ENCODE measurements at regions not wholly inside any gene's neighbourhood (a gene's known extent, or its start where the extent isn't known, plus 50 kb on each side); places are given as distances from the start of the nearest gene placed in this dataset.

DNA sequence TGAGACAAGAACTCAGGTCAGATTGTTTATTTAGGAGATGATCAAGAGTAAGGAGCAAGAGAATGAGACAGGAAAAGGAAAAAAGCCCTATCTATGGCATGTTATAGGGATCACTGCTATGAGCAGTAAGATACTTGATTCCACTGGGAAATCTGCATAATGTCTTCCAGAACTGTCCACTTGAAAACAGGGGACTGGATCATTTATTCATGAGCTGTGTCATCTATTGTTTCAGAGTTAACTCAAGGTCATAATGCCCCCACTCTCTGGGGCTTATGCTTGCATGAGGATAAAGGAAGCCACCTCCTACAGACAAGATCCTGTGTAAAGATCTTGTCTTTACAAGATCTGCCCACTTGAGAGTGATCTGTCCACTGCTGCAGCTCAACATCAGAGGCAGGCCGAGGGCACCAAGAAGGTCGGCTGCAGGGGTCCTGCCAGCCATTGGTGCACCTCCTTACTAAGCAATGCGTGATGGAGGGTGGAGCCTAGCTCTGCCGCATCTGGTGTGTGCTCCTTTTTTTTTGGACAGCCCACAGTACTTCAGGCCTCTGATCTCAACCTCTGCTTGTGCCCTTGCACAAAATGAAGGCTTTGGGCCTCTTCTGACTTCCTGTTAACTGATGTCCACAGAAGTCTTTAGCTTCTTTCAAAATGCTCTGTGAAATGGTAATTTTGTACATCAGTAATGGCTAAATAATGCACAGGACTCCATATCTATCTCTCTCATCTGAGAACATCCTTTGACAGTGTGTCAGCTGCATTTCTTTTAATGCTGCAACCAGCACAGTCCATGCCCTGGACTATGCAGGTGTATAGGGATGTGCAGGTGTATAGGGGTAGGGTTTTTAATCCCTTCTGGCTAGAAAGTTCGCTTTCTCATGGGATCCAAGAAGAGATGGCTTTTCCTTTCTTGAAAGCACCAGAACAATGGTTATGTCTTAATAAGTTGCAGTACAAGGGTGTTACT, 95.9 kb upstream of the TRPC3 start:
- H2BK15ac ChIP-seq (ENCODE audit: low read length): no peak overlapping the region
- peaks cover 0 to 3% (median 0%) of the 10 kb centered on the region in 4 experiments; a peak in 3 of 7 replicates for H3K4me1 ChIP-seq (replicated peaks in 1 of 4; ENCODE audit: control insufficient read depth in 3 of 4, insufficient read depth in 4 of 4, low read length in 3 of 4)
- H2BK120ac ChIP-seq (replicated peaks; ENCODE audit: low read depth, low read length): no peak overlapping the region
- H3K14ac ChIP-seq (ENCODE audit: insufficient read length): no peak overlapping the region
- H2AFZ ChIP-seq (ENCODE audit: low read length): no peak overlapping the region
- no peak overlapping the region for H3K23ac ChIP-seq (ENCODE audit: insufficient read length)
- no peak overlapping the region for H4K8ac ChIP-seq (ENCODE audit: extremely low read depth, insufficient read depth, low read length)
- H2BK20ac ChIP-seq (ENCODE audit: low read length): no peak overlapping the region
- no peak overlapping the region for H3K4me3 ChIP-seq (ENCODE audit: extremely low read depth in 1 of 4, insufficient read depth in 2 of 4, low read depth in 3 of 4, low read length in 4 of 4)
- TF ChIP-seq SRF (IDR thresholded peaks at IDR 0.05; ENCODE audit: low read depth, low read length) (no peak), HDAC6 (IDR thresholded peaks at IDR 0.05; ENCODE audit: low read depth, low read length) (no peak), SP2 (IDR thresholded peaks at IDR 0.05; ENCODE audit: low read length) (no peak), JUND (IDR thresholded peaks at IDR 0.05; ENCODE audit: low read length) (no peak), SP4 (IDR thresholded peaks at IDR 0.05; ENCODE audit: low read length) (no peak)
- no peak overlapping the region for H2BK5ac ChIP-seq (ENCODE audit: low read depth, low read length)
- H3K56ac ChIP-seq (replicated peaks; ENCODE audit: insufficient read length, low read depth, low read length): no peak overlapping the region
- no peaks in the 10 kb centered on the region for H3K27me3 ChIP-seq (replicated peaks in 1 of 4; ENCODE audit: control insufficient read depth in 3 of 4, extremely low read depth in 1 of 4, insufficient read depth in 3 of 4, low read length in 3 of 4)
- H3K27ac ChIP-seq (ENCODE audit: low read depth, low read length): no peak overlapping the region
- no peak overlapping the region for H4K5ac ChIP-seq (ENCODE audit: insufficient read length, low read depth, low read length)
- H3K4me2 ChIP-seq (ENCODE audit: insufficient read depth in 1 of 2, low read depth in 2 of 2, low read length in 2 of 2): no peak overlapping the region
- no peaks in the 10 kb centered on the region for H3K79me2 ChIP-seq (ENCODE audit: control insufficient read depth in 1 of 2, insufficient read depth in 2 of 2, low read length in 2 of 2)
- WGBS, 2 experiments (ENCODE audit: extremely low coverage in 1 of 2, insufficient coverage in 1 of 2, insufficient read length in 1 of 2, insufficient replicate concordance in 2 of 2, low coverage in 1 of 2, low lambda C conversion rate in 2 of 2, missing lambda C conversion rate in 1 of 2): 89% methylated on average over 5 of the region's 5 CpGs; no CpG with 5 or more reads in 1 of the 2 experiments
- H3K23me2 ChIP-seq (ENCODE audit: low read depth, low read length): no peaks in the 10 kb centered on the region
- H3K79me1 ChIP-seq (ENCODE audit: low read depth, low read length): no peaks in the 10 kb centered on the region
- no peak overlapping the region for H2AK5ac ChIP-seq (ENCODE audit: low read depth, low read length)
- ChIA-PET CTCF (ENCODE audit: partially characterized antibody) (interaction anchor here (0.8 kb wide), 1 partner anchor 44 kb away, joined by 3 read pairs; no protein-coding TSS in a partner anchor), POLR2A (ENCODE audit: partially characterized antibody) (no interaction called here)
- no peak overlapping the region for H3K9ac ChIP-seq (replicated peaks in 1 of 4; ENCODE audit: extremely low read depth in 1 of 4, low read depth in 3 of 4, low read length in 3 of 4)
- no peak overlapping the region for H3K18ac ChIP-seq (ENCODE audit: extremely low read depth, low read length)
- FAIRE-seq (no peak), DNase-seq (ENCODE audit: low read depth in 1 of 2, low spot score in 2 of 2) (no peak)
- no peak overlapping the region for H2BK12ac ChIP-seq (ENCODE audit: low read depth, low read length)
- H4K20me1 ChIP-seq (replicated peaks in 1 of 2; ENCODE audit: control insufficient read depth in 1 of 2, insufficient read depth in 2 of 2, low read length in 2 of 2): no peaks in the 10 kb centered on the region
- H4K91ac ChIP-seq (replicated peaks; ENCODE audit: insufficient read length, low read length): no peak overlapping the region
- no peaks in the 10 kb centered on the region for H3K9me3 ChIP-seq (ENCODE audit: insufficient read depth in 2 of 2, low read depth in 1 of 2, low read length in 1 of 2)
- H3K4ac ChIP-seq (replicated peaks; ENCODE audit: insufficient read length, low read depth, low read length): no peak overlapping the region
- H3K36me3 ChIP-seq (ENCODE audit: control insufficient read depth in 2 of 4, insufficient read depth in 4 of 4, low read length in 3 of 4): no peaks in the 10 kb centered on the region

All from H1 (cell line).